ENCODE measurements at regions not wholly inside any gene's neighbourhood (a gene's known extent, or its start where the extent isn't known, plus 50 kb on each side); places are given as distances from the start of the nearest gene placed in this dataset.

DNA sequence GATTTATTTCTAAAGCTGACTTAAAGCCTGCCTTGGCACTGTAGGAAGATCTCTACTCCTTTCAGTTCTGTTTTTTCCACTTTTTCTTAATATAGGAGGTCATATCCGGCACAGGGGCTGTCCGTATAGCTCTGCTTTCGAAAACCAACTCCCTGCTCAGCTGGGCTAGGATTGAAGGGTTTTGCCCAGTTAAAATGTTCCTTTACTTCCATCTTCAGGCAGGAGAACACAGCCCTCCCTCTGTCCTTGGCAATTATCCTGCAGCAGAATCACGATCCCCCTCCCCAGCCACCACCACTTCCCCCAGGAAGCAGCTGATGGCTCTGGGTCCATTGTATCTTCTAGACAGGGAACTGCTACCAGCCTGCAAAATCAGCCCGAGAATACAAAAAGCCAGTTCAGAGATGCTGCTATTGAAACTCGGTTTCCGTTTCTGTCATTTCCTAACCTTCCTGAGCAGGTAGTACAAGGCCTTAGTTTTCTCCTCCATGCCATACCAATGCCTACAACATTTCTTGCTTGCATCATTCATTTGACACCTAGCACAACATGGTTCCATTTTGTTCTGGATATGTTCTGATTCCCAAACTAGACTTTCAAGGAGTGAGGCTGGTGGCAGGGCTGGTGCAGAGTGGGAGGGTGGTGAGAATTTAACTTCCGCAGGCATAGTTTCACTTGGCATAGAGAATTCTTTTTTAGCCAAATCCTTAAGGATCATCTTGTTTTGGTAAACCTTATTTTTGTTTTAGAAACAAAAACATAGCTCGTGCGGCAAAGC, 53.9 kb downstream of the FAM50B start:
- TF ChIP-seq MXI1 (IDR thresholded peaks at IDR 0.05; ENCODE audit: borderline replicate concordance, low read depth, low read length) (no peak), POLR2A (IDR thresholded peaks at IDR 0.05; ENCODE audit: low read depth, low read length) (no peak), SMC3 (IDR thresholded peaks at IDR 0.05; ENCODE audit: low read depth, low read length) (no peak), RAD21 (IDR thresholded peaks at IDR 0.05; ENCODE audit: low read length) (no peak), CHD1 (IDR thresholded peaks at IDR 0.05; ENCODE audit: low read depth, low read length) (no peak), MAZ (IDR thresholded peaks at IDR 0.05; ENCODE audit: borderline replicate concordance, low read depth, low read length) (no peak), RFX5 (IDR thresholded peaks at IDR 0.05; ENCODE audit: low read depth, low read length) (no peak), BHLHE40 (IDR thresholded peaks at IDR 0.05; ENCODE audit: low read depth, low read length) (no peak), NFE2L2 (IDR thresholded peaks at IDR 0.05; ENCODE audit: low read depth, low read length) (no peak)
- TF ChIP-seq, protein P1, sequence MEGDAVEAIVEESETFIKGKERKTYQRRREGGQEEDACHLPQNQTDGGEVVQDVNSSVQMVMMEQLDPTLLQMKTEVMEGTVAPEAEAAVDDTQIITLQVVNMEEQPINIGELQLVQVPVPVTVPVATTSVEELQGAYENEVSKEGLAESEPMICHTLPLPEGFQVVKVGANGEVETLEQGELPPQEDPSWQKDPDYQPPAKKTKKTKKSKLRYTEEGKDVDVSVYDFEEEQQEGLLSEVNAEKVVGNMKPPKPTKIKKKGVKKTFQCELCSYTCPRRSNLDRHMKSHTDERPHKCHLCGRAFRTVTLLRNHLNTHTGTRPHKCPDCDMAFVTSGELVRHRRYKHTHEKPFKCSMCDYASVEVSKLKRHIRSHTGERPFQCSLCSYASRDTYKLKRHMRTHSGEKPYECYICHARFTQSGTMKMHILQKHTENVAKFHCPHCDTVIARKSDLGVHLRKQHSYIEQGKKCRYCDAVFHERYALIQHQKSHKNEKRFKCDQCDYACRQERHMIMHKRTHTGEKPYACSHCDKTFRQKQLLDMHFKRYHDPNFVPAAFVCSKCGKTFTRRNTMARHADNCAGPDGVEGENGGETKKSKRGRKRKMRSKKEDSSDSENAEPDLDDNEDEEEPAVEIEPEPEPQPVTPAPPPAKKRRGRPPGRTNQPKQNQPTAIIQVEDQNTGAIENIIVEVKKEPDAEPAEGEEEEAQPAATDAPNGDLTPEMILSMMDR (conservative IDR thresholded peaks at IDR 0.05; ENCODE audit: low read depth, low read length): no peak
- TF ChIP-seq, protein P2, sequence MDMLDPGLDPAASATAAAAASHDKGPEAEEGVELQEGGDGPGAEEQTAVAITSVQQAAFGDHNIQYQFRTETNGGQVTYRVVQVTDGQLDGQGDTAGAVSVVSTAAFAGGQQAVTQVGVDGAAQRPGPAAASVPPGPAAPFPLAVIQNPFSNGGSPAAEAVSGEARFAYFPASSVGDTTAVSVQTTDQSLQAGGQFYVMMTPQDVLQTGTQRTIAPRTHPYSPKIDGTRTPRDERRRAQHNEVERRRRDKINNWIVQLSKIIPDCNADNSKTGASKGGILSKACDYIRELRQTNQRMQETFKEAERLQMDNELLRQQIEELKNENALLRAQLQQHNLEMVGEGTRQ (IDR thresholded peaks at IDR 0.05; ENCODE audit: low read depth, low read length): no peak

Measured in IMR-90 (cell line).